K562 (cell line): ENCODE measurements at regions not wholly inside any gene's neighbourhood (a gene's known extent, or its start where the extent isn't known, plus 50 kb on each side); places are given as distances from the start of the nearest gene placed in this dataset.

ENCODE experiments used
- ATAC-seq: fragments of 200-7000 bp; cut with Tn5 transposase; 3 replicates; pipeline ENCODE4 v1.9.1; 2020; ENCODE audit warnings: moderate library complexity
- BruUV-seq: library from RNA; stranded (reverse); fragments of 400-500 nt; replicated peaks from 2 replicates; lab custom pipeline; 2021; lab: Mats Ljungman, UMichigan
- CTCF ChIA-PET: fragments of 300-600 bp; formaldehyde crosslinking; extraction: SDS; loops from one replicate; lab custom pipeline; 2021; ENCODE audit warnings: low intra/inter-chr PET ratio; lab: Yijun Ruan, JAX
- POLR2A ChIA-PET: fragments of 300-600, 350-650 bp; sonication (Branson Sonifier 250); formaldehyde crosslinking; extraction: SDS; loops from one replicate; lab custom pipeline; 2021; ENCODE audit warnings: antibody characterized with exemption, inconsistent platforms; lab: Yijun Ruan, JAX
- DNase-seq, 4 experiments: peaks; one replicate each; pipeline versions ENCODE4 v3.0.0 to v3.0.0-alpha.2; 2011 to 2018; ENCODE audit warnings: low spot score in 3 of 4, mixed read lengths in 3 of 4; ENCODE audit errors: extremely low read depth in 1 of 4
- FAIRE-seq: peaks from 2 replicates; lab custom pipeline; 2011; peaks lifted over from hg19 to GRCh38; lab: Jason Lieb, UNC
- H2AFZ ChIP-seq: 2 replicates; pipeline ENCODE4 v1.6.0; 2011; ENCODE audit warnings: low read depth, low read length, control low read depth, inconsistent platforms
- H3K27ac ChIP-seq: fragments of 200-600 bp; 3 replicates; pipeline ENCODE4 v1.8.0; 2011; ENCODE audit warnings: low read depth, mild to moderate bottlenecking, control low read depth, inconsistent platforms, low read length, moderate library complexity, mixed read lengths; ENCODE audit errors: extremely low read depth
- H3K27me3 ChIP-seq, 2 experiments: fragments of 300-600 bp in 1 of 2; 2 replicates in 1 of 2; 3 replicates in 1 of 2; pipeline versions ENCODE4 v1.6.0 to v1.8.0; 2011; ENCODE audit warnings: inconsistent platforms in 2 of 2, low read length in 2 of 2, mild to moderate bottlenecking in 1 of 2, mixed read lengths in 1 of 2, moderate library complexity in 1 of 2; ENCODE audit not compliant: control insufficient read depth in 2 of 2, insufficient read depth in 2 of 2
- H3K36me3 ChIP-seq: fragments of 300-600 bp; 3 replicates; pipeline ENCODE4 v1.8.0; 2011; ENCODE audit warnings: mild to moderate bottlenecking, low read length, inconsistent platforms; ENCODE audit not compliant: control insufficient read depth, insufficient read depth
- H3K4me1 ChIP-seq, 2 experiments: fragments of 200-600 bp in 1 of 2; replicated peaks in 1 of 2; 2 replicates in 1 of 2; 3 replicates in 1 of 2; pipeline versions ENCODE4 v1.5.1 to v1.8.0; 2011; ENCODE audit warnings: inconsistent platforms in 2 of 2, low read length in 2 of 2, mild to moderate bottlenecking in 1 of 2, mixed read lengths in 1 of 2, moderate library complexity in 1 of 2; ENCODE audit not compliant: control insufficient read depth in 2 of 2, insufficient read depth in 2 of 2
- H3K4me2 ChIP-seq: 2 replicates; pipeline ENCODE4 v1.6.1; 2011; ENCODE audit warnings: low read length, control low read depth, inconsistent platforms, mixed read lengths; ENCODE audit not compliant: insufficient read depth
- H3K4me3 ChIP-seq: fragments of 200-600 bp; sonication (generic), shearing (Covaris generic); 2 replicates; pipeline ENCODE4 v1.5.1; 2016; ENCODE audit warnings: control low read depth, inconsistent platforms
- H3K79me2 ChIP-seq: fragments of 200-600 bp; 3 replicates; pipeline ENCODE4 v1.8.0; 2011; ENCODE audit warnings: low read length, inconsistent platforms; ENCODE audit not compliant: control insufficient read depth, insufficient read depth
- H3K9ac ChIP-seq, 2 experiments: 2 replicates each; pipeline versions ENCODE4 v1.6.0 to v1.6.1; 2011; ENCODE audit warnings: low read depth in 2 of 2, low read length in 2 of 2, control low read depth in 1 of 2, inconsistent platforms in 1 of 2, mild to moderate bottlenecking in 1 of 2, mixed read lengths in 1 of 2; ENCODE audit not compliant: insufficient read depth in 1 of 2
- H3K9me1 ChIP-seq: one replicate; pipeline ENCODE4 v1.6.0; 2011; ENCODE audit warnings: inconsistent platforms, mild to moderate bottlenecking, low read length, moderate library complexity; ENCODE audit not compliant: control insufficient read depth, insufficient read depth
- H3K9me3 ChIP-seq: replicated peaks from 2 replicates; pipeline ENCODE4 v1.5.1; 2011; ENCODE audit warnings: low read depth, low read length, inconsistent platforms; ENCODE audit not compliant: control insufficient read depth, insufficient read depth
- H4K20me1 ChIP-seq: replicated peaks from 2 replicates; pipeline ENCODE4 v1.6.1; 2011; ENCODE audit warnings: low read length, inconsistent platforms, mixed read lengths; ENCODE audit not compliant: control insufficient read depth, insufficient read depth
- CBFA2T2 ChIP-seq: fragments of 450-650 bp; conservative IDR thresholded peaks from 2 replicates; pipeline ENCODE4 v1.6.1; 2017; ENCODE audit warnings: mild to moderate bottlenecking
- TRIM24 ChIP-seq, 2 experiments: fragments of 450-650 bp; IDR thresholded peaks; 2 replicates each; pipeline ENCODE4 v1.6.1; 2016
- ZNF316 ChIP-seq: fragments of 450-650 bp; IDR thresholded peaks from 2 replicates; pipeline ENCODE4 v1.6.1; 2016
- WGBS: fragments of 100-300 bp; shearing (Covaris generic); methylation state at CpG from one replicate; pipeline ENCODE4 v1.1.6; 2016; ENCODE audit warnings: low coverage, mixed read lengths; ENCODE audit not compliant: insufficient coverage; ENCODE audit errors: missing lambda C conversion rate; 5-methylcytosine and 5-hydroxymethylcytosine counted together
- in situ Hi-C: fragments of 300-500 bp; cut with MboI; formaldehyde crosslinking; loops from 4 replicates; pipeline ENCODE4 v1.15.0; 2018; ENCODE audit warnings: inconsistent platforms, mixed read lengths
- intact Hi-C: fragments of 100-400 bp; cut with micrococcal nuclease; formaldehyde crosslinking; loops from 2 replicates; pipeline ENCODE4 v1.14.2; 2022

GRCh38 chr2:67055387-67056304 is 341.5 kb upstream of the ETAA1 start:
- ATAC-seq = no peak

GRCh38 chr2:67057123-67057522 is 340.0 kb upstream of the ETAA1 start:
- Histone ChIP-seq H2AFZ (no peak overlapping the region), H3K9me1 (no peaks in the 10 kb centered on the region), H3K27me3 (no peaks in the 10 kb centered on the region), H3K4me2 (no peak overlapping the region), H3K9me3 (no peaks in the 10 kb centered on the region), H3K27ac (no peak overlapping the region), H3K79me2 (no peaks in the 10 kb centered on the region), H4K20me1 (no peaks in the 10 kb centered on the region), H3K9ac (no peak overlapping the region), H3K36me3 (no peaks in the 10 kb centered on the region), H3K4me3 (no peak overlapping the region), H3K4me1 (no peaks in the 10 kb centered on the region)
- ATAC-seq = no peak
- POLR2A ChIA-PET = no interaction called here
- intact Hi-C loops = no loop called here
- WGBS = 9% methylated on average over 3 of the region's 3 CpGs
- no TSS peak for BruUV-seq
- DNase-seq = no peak
- TF ChIP-seq ZNF316 = peak; percentile 38; the same call in 1 of the 2 replicates
- no peak for TF ChIP-seq CBFA2T2
- in situ Hi-C loops = no loop called here
- CTCF ChIA-PET = no interaction called here
- no peak for FAIRE-seq

More at GRCh38 chr2:67055387-67056304, 341.5 kb upstream of the ETAA1 start:
- H3K4me1 ChIP-seq = no peaks in the 10 kb centered on the region
- ChIA-PET POLR2A (interaction anchor here (0.6 kb wide), 1 partner anchor 371 kb away, joined by 4 read pairs; no protein-coding TSS in a partner anchor), CTCF (no interaction called here)
- no peak for FAIRE-seq
- H3K36me3 ChIP-seq = no peaks in the 10 kb centered on the region
- no peaks in the 10 kb centered on the region for H3K27me3 ChIP-seq
- 2% methylated on average over 4 of the region's 4 CpGs for WGBS
- no peak overlapping the region for H2AFZ ChIP-seq
- TF ChIP-seq TRIM24 (IDR thresholded peaks at IDR 0.05) = no peak
- no peaks in the 10 kb centered on the region for H4K20me1 ChIP-seq
- H3K4me2 ChIP-seq = no peak overlapping the region
- no peaks in the 10 kb centered on the region for H3K9me1 ChIP-seq
- no peaks in the 10 kb centered on the region for H3K79me2 ChIP-seq
- no peak overlapping the region for H3K4me3 ChIP-seq
- BruUV-seq = no TSS peak
- DNase-seq = no peak
- no peak overlapping the region for H3K9ac ChIP-seq
- H3K9me3 ChIP-seq = no peaks in the 10 kb centered on the region
- in situ Hi-C loops = no loop called here
- no peak overlapping the region for H3K27ac ChIP-seq
- intact Hi-C loops = no loop called here
